ENCODE measurements at regions not wholly inside any gene's neighbourhood (a gene's known extent, or its start where the extent isn't known, plus 50 kb on each side); places are given as distances from the start of the nearest gene placed in this dataset.

DNA sequence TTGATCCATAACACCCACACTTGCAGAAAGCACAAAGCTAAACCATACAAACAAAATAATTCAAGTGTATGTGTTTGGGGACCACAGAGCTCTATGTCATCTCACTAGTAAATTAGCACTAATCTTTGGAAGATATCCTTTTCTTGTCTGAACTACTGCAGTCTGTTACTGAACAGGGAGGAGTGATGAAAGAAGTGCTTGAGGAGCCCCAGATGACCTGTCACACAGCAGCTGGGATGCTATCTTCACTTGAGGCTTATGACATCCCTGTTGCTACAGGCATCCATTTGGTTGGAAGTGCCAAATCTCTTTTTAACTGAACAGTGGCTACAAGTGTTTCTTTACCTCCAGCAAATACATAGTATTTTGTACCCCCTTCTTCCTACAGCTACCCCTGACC, 386.3 kb upstream of the CHAC2 start:
- TF ChIP-seq, protein P1, sequence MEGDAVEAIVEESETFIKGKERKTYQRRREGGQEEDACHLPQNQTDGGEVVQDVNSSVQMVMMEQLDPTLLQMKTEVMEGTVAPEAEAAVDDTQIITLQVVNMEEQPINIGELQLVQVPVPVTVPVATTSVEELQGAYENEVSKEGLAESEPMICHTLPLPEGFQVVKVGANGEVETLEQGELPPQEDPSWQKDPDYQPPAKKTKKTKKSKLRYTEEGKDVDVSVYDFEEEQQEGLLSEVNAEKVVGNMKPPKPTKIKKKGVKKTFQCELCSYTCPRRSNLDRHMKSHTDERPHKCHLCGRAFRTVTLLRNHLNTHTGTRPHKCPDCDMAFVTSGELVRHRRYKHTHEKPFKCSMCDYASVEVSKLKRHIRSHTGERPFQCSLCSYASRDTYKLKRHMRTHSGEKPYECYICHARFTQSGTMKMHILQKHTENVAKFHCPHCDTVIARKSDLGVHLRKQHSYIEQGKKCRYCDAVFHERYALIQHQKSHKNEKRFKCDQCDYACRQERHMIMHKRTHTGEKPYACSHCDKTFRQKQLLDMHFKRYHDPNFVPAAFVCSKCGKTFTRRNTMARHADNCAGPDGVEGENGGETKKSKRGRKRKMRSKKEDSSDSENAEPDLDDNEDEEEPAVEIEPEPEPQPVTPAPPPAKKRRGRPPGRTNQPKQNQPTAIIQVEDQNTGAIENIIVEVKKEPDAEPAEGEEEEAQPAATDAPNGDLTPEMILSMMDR (IDR thresholded peaks at IDR 0.05): no peak
- TF ChIP-seq POLR2AphosphoS5 (IDR thresholded peaks at IDR 0.05): no peak

Data from transverse colon (tissue), 4 donors.